GM13977 (cell line): ENCODE measurements at regions not wholly inside any gene's neighbourhood (a gene's known extent, or its start where the extent isn't known, plus 50 kb on each side); places are given as distances from the start of the nearest gene placed in this dataset.

Experiments
- DNase-seq: peaks from one replicate; pipeline ENCODE4 v3.0.0; 2012; ENCODE audit warnings: low spot score
- CTCF ChIP-seq: IDR thresholded peaks from 2 replicates; pipeline ENCODE4 v1.5.1; 2012; ENCODE audit warnings: mild to moderate bottlenecking, control low read depth; ENCODE audit not compliant: insufficient read depth; ENCODE audit errors: extremely low read depth, missing control alignments
- in situ Hi-C: fragments of 300-500 bp; cut with MboI; formaldehyde crosslinking; loops from one replicate; pipeline ENCODE4 v1.12.0; 2022; ENCODE audit warnings: low sequenced_read_pairs, low pct_unique_long_range_greater_than_20kb, mixed read lengths, inconsistent platforms; ENCODE audit not compliant: unreplicated experiment

- TF ChIP-seq CTCF = no peak
- in situ Hi-C loops = no loop called here
- no peak for DNase-seq
Observed at GRCh38 chr10:24114556-24114955, 94.4 kb upstream of the KIAA1217 start.

GRCh38 chr10:24115403-24115802 lies 93.5 kb upstream of the KIAA1217 start:
- DNase-seq = no peak
- in situ Hi-C loops = no loop called here
- no peak for TF ChIP-seq CTCF

- no peak for TF ChIP-seq CTCF
- in situ Hi-C loops = no loop called here
- no peak for DNase-seq
Observed at GRCh38 chr10:24118246-24118645, 90.7 kb upstream of the KIAA1217 start.

- in situ Hi-C loops = no loop called here
Observed at GRCh38 chr10:24119896-24120295, 89.0 kb upstream of the KIAA1217 start.

GRCh38 chr10:24120646-24121045 lies 88.3 kb upstream of the KIAA1217 start:
- in situ Hi-C loops = no loop called here
- DNase-seq = no peak
- no peak for TF ChIP-seq CTCF

More at GRCh38 chr10:24119896-24120295, 89.0 kb upstream of the KIAA1217 start:
- no peak for TF ChIP-seq CTCF
- DNase-seq = no peak

GRCh38 chr10:24127516-24127915 lies 81.4 kb upstream of the KIAA1217 start:
- in situ Hi-C loops = no loop called here
- TF ChIP-seq CTCF = no peak
- DNase-seq = no peak
